ENCODE measurements at regions not wholly inside any gene's neighbourhood (a gene's known extent, or its start where the extent isn't known, plus 50 kb on each side); places are given as distances from the start of the nearest gene placed in this dataset.

DNA sequence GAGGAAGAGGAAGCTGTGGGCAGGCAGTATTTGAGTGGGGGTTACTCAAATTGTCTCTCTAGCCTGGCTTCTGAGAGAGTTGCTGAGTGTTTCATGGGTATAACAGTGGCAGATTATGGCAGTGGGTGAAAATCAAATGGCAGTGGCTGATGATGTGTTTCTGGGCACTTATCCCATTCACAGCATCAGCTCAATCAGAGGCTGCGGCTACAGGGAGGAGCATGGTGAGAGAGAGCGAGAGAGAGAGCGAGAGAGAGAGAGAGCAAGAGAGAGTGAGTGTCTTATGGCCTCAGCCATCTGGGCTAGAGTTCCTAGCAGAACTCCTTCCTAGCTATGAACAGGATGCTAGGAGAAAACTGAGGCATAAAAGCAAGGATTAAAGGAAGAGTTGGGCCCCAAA, 178.9 kb downstream of the OLFM4 start:
- no peak for DNase-seq

DNA sequence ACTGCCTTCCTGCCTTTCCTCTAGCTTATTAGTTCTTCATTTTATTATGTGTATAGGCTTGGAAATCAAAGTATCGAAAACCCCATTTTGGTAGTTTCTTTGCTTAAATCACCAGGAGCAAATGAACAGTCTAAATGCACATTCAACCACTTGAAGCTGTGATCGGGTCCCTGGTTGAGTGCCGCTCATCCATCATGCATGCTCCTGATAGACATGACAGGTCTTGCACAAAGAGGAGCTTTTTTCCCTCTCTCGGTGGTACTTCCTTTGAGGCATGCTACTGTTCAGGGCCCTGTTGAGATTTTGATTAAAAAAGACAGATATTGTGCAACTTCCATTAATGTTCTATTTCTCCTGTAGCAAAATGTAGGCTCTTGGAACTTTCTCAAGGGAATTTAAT, 185.8 kb downstream of the OLFM4 start:
- DNase-seq = no peak

- no peak for DNase-seq
Measured at GRCh38 chr13:53215563-53215962, 186.9 kb downstream of the OLFM4 start.

- DNase-seq = no peak
Measured at GRCh38 chr13:53216773-53217172, 188.2 kb downstream of the OLFM4 start.

DNA sequence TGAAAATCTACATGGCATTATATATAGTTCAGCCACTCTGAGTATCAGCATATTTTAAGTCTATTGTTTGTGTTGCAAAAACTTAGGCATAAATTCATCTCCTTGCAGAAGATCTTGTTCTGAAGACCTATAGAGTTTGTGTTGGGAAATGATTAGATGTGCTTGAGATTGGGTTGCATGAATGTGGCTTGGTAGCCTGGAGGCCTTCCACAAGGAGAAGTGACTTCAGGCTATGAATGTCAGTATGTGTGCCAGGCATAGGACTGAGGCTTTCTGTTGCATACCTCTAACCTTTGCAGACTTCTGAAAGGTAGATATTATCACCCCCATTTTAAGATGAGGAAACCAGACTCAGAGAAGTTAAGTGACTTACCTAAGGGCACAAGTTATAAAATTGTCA, 188.6 kb downstream of the OLFM4 start:
- DNase-seq = no peak

- DNase-seq = no peak
Measured at GRCh38 chr13:53220038-53220437, 191.4 kb downstream of the OLFM4 start.

GRCh38 chr13:53237696-53238095, 209.1 kb downstream of the OLFM4 start:
- no peak for DNase-seq

DNA sequence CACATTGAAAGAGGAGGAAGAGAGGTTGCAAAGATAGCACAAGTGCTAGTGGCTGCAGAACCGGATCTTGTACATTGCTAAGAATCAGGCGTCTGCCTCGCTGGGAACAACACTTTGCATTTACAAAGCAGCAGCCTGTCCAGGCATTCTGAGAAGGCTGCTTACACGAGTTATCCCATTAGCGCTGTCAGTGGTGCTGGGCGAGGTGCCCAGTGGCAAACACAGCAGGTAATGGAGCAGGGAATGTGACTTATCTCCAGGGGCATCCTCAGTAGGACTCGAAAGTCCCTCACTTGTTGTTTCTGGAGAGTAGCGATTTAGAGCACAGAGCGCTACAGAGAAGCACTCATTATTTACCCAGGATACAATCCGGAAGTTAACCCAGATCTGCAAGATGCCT, 209.6 kb downstream of the OLFM4 start:
- no peak for DNase-seq

- no peak for DNase-seq
Measured at GRCh38 chr13:53240401-53241025, 211.9 kb downstream of the OLFM4 start.

DNA sequence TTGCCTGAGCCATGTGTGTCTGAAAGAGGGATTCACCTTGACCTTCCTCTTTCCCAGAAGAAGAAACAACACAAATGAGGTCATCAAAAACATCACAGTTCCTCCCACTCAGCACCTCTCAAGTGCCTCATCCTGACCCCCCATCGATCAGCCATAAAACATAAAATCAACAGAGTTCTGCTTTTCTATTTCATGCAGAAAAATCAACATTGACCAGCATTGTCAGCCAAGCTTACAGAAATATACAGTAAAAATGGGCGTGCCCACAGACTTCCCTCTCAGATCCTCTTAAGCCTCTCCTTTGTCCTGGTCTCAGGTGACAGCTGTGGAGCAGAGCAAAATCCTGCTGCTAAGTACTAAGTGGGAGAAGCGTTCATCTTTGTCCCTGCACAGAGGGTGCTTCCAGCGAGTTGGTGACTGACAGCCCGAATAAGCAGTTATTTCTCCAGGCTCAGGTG, 213.3 kb downstream of the OLFM4 start:
- no peak for DNase-seq

GRCh38 chr13:53249236-53249635, 220.6 kb downstream of the OLFM4 start:
- DNase-seq = no peak

DNA sequence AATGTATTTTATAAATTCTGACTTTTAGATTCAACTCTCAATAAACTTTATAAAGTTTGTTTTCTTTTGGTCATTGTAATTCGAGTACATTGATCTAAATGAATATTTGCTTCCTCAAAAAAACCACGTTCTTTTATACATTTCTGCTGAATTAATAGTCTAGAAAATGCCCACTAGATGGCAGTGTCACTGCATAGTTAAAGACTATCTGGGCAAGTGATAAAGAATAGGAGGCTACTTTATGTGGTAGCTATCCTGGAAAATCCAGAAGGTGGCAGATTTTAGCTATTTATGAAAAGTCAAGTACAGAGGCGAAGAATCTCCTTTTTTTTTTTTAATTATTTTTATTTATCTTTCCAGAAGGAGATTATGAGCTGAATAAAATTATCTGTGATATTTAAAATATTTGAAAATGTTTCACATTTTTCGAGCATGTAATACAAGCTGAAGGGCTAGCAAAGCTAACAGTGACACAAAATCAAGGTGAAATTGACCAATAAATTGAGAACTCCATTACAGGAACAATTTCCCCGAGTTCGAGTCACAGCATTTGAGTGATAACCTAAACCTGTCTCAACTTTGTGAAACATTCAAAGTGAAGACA, 221.8 kb downstream of the OLFM4 start:
- peak; percentile 3 for DNase-seq

DNA sequence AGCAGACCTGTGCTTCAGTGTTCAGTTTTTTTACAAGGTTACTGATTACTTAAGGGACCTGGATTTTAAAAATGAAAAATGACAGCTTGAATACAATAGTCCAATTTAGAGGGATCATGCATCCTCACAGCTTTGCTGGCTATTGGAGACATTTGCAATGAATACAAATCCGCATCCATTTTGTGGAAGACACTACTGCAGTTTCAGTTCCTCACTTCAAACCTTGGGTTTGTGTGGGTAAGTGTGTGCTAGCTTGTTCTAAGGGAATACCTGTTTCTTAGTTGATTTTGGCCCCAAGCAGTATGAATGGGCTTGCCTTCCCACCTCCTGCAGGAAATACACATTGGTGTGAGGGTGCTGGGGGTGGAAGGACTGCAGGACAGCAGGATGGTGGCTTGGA, 222.4 kb downstream of the OLFM4 start:
- no peak for DNase-seq

DNA sequence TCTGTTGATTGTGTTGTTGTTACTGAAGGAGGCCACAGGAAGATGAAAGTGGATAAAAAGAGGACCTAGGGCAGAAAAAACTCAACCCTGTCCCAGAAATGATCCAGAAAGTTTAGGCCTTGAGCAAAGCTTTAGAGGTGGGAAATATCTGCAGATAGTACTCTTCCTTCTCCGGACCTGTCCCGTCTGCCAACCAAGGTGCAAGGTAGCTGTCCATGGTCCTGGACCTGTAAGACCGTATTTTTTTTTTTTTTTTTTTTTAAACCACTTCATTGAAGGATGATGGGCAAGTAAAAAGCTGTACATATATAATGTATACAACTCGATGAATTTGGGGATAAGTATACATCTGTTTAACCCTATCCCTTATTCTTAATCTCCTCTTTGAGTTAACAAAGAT, 225.9 kb downstream of the OLFM4 start:
- no peak for DNase-seq

GRCh38 chr13:53255795-53256194, 227.2 kb downstream of the OLFM4 start:
- DNase-seq = no peak

- DNase-seq = no peak
Measured at GRCh38 chr13:53260594-53260993, 232.0 kb downstream of the OLFM4 start.

- DNase-seq = no peak
Measured at GRCh38 chr13:53264751-53265385, 236.3 kb downstream of the OLFM4 start.

- no peak for DNase-seq
Measured at GRCh38 chr13:53266757-53267156, 238.1 kb downstream of the OLFM4 start.

DNA sequence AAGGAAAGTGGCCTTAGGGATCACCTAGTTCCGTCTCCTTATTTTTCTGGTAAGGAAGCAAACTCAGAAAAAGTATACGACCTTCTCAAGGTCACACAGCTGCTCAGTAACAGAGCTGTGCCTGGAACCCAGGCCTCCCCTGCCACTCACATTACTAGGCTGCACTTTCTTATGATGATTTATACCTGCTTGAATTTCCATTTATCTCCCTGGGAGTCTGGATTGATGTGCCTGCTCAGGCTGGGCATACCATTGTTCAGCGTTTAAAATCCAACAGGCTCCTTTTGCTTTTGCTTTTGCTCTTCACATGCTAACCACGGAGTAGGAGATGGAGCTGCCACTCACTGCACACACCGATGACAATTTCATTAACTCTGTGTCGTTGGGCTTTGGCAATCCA, 241.0 kb downstream of the OLFM4 start:
- no peak for DNase-seq

DNA sequence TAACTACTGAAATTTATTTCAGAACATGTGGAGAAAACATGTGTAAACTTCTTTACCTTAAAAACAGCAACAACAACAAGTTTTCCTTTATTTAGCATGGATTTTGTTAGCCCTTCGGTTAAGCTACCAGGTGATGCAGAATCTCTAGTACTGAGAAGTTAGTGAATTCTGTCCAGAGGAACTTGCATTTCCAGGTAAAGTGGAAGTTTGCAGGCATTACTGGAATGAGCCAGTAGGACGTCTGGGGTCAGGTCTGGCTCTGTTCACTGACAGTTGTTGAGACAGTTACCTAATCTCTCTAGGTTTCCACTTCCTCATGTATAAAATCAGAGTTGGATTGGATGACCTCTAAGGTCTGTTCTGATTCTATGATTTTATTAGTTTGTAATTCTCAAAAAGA, 244.3 kb downstream of the OLFM4 start:
- no peak for DNase-seq

- DNase-seq = no peak
Measured at GRCh38 chr13:53276265-53276664, 247.7 kb downstream of the OLFM4 start.

GRCh38 chr13:53281677-53282076, 253.1 kb downstream of the OLFM4 start:
- no peak for DNase-seq

DNA sequence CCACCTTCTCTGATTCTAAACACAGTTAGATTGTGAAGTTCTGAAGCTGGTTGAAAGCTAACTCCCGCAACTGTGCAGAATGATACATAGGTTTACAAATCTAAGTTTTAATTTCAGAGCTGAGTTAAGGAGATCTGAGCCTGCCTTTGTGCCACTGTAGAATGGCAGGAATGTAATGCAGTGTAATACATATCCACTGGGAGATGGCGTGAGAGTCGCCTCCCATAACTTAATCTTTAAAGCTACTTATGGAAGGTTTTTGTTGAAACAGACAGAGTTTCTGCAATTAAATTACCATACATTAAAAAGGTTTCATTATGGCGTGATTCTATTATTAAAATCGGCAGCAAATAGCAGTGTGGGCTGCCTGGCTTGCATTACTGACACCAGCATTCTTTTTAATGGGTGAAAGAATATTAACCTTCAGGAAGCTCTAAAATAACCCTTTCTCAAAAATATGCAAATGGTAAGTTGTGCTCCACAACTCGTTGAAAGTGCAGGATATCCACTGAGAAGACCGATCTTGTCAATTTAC, 257.4 kb downstream of the OLFM4 start:
- no peak for DNase-seq

DNA sequence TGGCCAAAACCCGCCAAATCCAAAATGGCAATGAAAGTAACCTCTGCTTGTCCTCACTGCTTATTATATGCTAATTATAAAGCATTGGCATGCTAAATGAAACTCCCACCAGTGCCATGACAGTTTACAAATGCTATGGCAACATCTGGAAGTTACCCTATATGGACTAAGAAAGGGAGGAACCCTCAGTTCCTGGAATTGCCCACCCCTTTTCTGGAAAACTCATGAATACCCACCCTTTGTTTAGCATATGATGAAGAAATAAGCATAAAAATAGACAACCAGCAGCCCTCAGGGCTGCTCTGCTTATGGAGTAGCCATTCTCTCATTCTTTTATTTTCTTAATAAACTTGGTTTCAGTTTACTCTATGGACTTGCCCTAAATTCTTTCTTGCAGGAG, 269.8 kb downstream of the OLFM4 start:
- DNase-seq = no peak
